Endothelial cell of umbilical vein (primary cell): ENCODE measurements at regions not wholly inside any gene's neighbourhood (a gene's known extent, or its start where the extent isn't known, plus 50 kb on each side); places are given as distances from the start of the nearest gene placed in this dataset.

Source experiments
- BruUV-seq: library from RNA; stranded (reverse); fragments of 400-500 nt; replicated peaks from 2 replicates; lab custom pipeline; 2021; lab: Mats Ljungman, UMichigan
- CTCF ChIA-PET: fragments of 300-600, 350-600 bp; sonication (Branson Sonifier 250); formaldehyde crosslinking; loops from one replicate; lab custom pipeline; 2021; ENCODE audit warnings: antibody characterized with exemption, inconsistent platforms; lab: Charles Lee
- POLR2A ChIA-PET: fragments of 300-600, 350-600 bp; sonication (Branson Sonifier 250); formaldehyde crosslinking; loops from one replicate; lab custom pipeline; 2021; ENCODE audit warnings: antibody characterized with exemption, inconsistent platforms; lab: Charles Lee
- DNase-seq: peaks from one replicate; pipeline ENCODE4 v3.0.0-alpha.2; 2011; ENCODE audit warnings: low read depth, low spot score
- FAIRE-seq: peaks from 2 replicates; lab custom pipeline; 2011; peaks lifted over from hg19 to GRCh38; lab: Jason Lieb, UNC
- H2AFZ ChIP-seq: 2 replicates; pipeline ENCODE4 v1.6.0; 2012; ENCODE audit warnings: low read depth, low read length, control low read depth, inconsistent platforms
- H3K27ac ChIP-seq: 2 replicates; pipeline ENCODE4 v1.5.1; 2011; ENCODE audit warnings: low read depth, mild to moderate bottlenecking, control low read depth, low read length, moderate library complexity; ENCODE audit not compliant: insufficient read depth
- H3K27me3 ChIP-seq, 2 experiments: 2 replicates each; pipeline versions ENCODE4 v1.6.0 to v1.6.1; 2011; ENCODE audit warnings: low read length in 2 of 2, mixed read lengths in 1 of 2; ENCODE audit not compliant: control insufficient read depth in 2 of 2, insufficient read depth in 2 of 2
- H3K36me3 ChIP-seq, 2 experiments: 2 replicates in 1 of 2; 3 replicates in 1 of 2; pipeline ENCODE4 v1.5.1; 2011; ENCODE audit warnings: low read length in 2 of 2, mild to moderate bottlenecking in 1 of 2, moderate library complexity in 1 of 2; ENCODE audit not compliant: control insufficient read depth in 2 of 2, insufficient read depth in 2 of 2; ENCODE audit errors: extremely low read depth in 1 of 2
- H3K4me1 ChIP-seq: 3 replicates; pipeline ENCODE4 v1.5.1; 2011; ENCODE audit warnings: mild to moderate bottlenecking, low read length; ENCODE audit not compliant: control insufficient read depth, insufficient read depth; ENCODE audit errors: extremely low read depth
- H3K4me2 ChIP-seq: 2 replicates; pipeline ENCODE4 v1.6.1; 2011; ENCODE audit warnings: low read length, control low read depth, mixed read lengths; ENCODE audit not compliant: insufficient read depth
- H3K4me3 ChIP-seq, 3 experiments: fragments of 200-600 bp in 1 of 3; sonication (generic), shearing (Covaris generic) in 1 of 3; replicated peaks in 1 of 3; 2 replicates each; pipeline ENCODE4 v1.5.1; 2011 to 2016; ENCODE audit warnings: control low read depth in 3 of 3, low read length in 3 of 3, mild to moderate bottlenecking in 2 of 3, inconsistent platforms in 1 of 3, low read depth in 1 of 3, moderate library complexity in 1 of 3; ENCODE audit not compliant: insufficient read depth in 1 of 3
- H3K79me2 ChIP-seq: 2 replicates; pipeline ENCODE4 v1.6.0; 2012; ENCODE audit warnings: low read length, inconsistent platforms; ENCODE audit not compliant: control insufficient read depth, insufficient read depth
- H3K9ac ChIP-seq: replicated peaks from 2 replicates; pipeline ENCODE3; 2011; ENCODE audit warnings: low read length, control low read depth; ENCODE audit not compliant: insufficient read depth; ENCODE audit errors: extremely low read depth
- H3K9me1 ChIP-seq: replicated peaks from 3 replicates; pipeline ENCODE4 v1.6.0; 2011; ENCODE audit warnings: mild to moderate bottlenecking, low read length; ENCODE audit not compliant: control insufficient read depth, insufficient read depth; ENCODE audit errors: extremely low read depth
- H3K9me3 ChIP-seq: replicated peaks from 2 replicates; pipeline ENCODE4 v1.5.1; 2012; ENCODE audit warnings: low read length, inconsistent platforms; ENCODE audit not compliant: control insufficient read depth, insufficient read depth
- H4K20me1 ChIP-seq: replicated peaks from 2 replicates; pipeline ENCODE3; 2011; ENCODE audit warnings: mild to moderate bottlenecking, low read length; ENCODE audit not compliant: control insufficient read depth, insufficient read depth; ENCODE audit errors: extremely low read depth
- EZH2 ChIP-seq: IDR thresholded peaks from 2 replicates; pipeline ENCODE4 v1.6.1; 2012; ENCODE audit warnings: borderline replicate concordance, low read depth, mild to moderate bottlenecking, moderate library complexity, low read length, inconsistent platforms; ENCODE audit not compliant: severe bottlenecking
- FOS ChIP-seq: IDR thresholded peaks from 2 replicates; pipeline ENCODE4 v1.6.1; 2011; ENCODE audit warnings: mild to moderate bottlenecking, low read length, moderate library complexity, borderline replicate concordance; ENCODE audit not compliant: insufficient read depth
- GATA2 ChIP-seq: IDR thresholded peaks from 2 replicates; pipeline ENCODE4 v1.7.0; 2011; ENCODE audit warnings: low read depth, mild to moderate bottlenecking, moderate library complexity, mixed read lengths, low read length; ENCODE audit not compliant: insufficient read length, insufficient read depth
- JUN ChIP-seq: IDR thresholded peaks from 2 replicates; pipeline ENCODE4 v1.6.1; 2011; ENCODE audit warnings: borderline replicate concordance, low read depth; ENCODE audit not compliant: insufficient read length, insufficient read depth
- MYC ChIP-seq: IDR thresholded peaks from one replicate; pipeline ENCODE4 v1.6.1; 2011; ENCODE audit warnings: mild to moderate bottlenecking, low read depth, low read length
- POLR2A ChIP-seq: IDR thresholded peaks from 2 replicates; pipeline ENCODE4 v1.6.1; 2012; ENCODE audit warnings: low read depth, mild to moderate bottlenecking, control low read depth, low read length
- POLR2AphosphoS5 ChIP-seq: IDR thresholded peaks from 2 replicates; pipeline ENCODE4 v1.6.1; 2012; ENCODE audit warnings: low read depth, mild to moderate bottlenecking, control low read depth, low read length, moderate library complexity; ENCODE audit not compliant: insufficient read depth
- dilution Hi-C: fragments of 300-500 bp; cut with MboI; formaldehyde crosslinking; loops from one replicate; pipeline ENCODE4 v1.15.0; 2019; ENCODE audit warnings: low sequenced_read_pairs; ENCODE audit not compliant: extremely low pct_ligation_motif_present
- intact Hi-C: fragments of 100-400 bp; cut with micrococcal nuclease; formaldehyde crosslinking; loops from one replicate; pipeline ENCODE4 v1.10.0; 2022
- TF ChIP-seq, protein P1 (sequence below), 2 donors: IDR thresholded peaks; 1 replicate in 1 of 2; 2 replicates in 1 of 2; pipeline ENCODE4 v1.5.1; 2011; ENCODE audit warnings: low read length in 2 of 2, mild to moderate bottlenecking in 2 of 2, moderate library complexity in 2 of 2, control low read depth in 1 of 2, inconsistent platforms in 1 of 2, low read depth in 1 of 2; ENCODE audit not compliant: insufficient read depth in 1 of 2; ENCODE audit errors: extremely low read depth in 1 of 2
- TF ChIP-seq, protein P2 (sequence below): IDR thresholded peaks from 2 replicates; pipeline ENCODE4 v1.6.1; 2011; ENCODE audit not compliant: insufficient read depth, insufficient read length

DNA sequence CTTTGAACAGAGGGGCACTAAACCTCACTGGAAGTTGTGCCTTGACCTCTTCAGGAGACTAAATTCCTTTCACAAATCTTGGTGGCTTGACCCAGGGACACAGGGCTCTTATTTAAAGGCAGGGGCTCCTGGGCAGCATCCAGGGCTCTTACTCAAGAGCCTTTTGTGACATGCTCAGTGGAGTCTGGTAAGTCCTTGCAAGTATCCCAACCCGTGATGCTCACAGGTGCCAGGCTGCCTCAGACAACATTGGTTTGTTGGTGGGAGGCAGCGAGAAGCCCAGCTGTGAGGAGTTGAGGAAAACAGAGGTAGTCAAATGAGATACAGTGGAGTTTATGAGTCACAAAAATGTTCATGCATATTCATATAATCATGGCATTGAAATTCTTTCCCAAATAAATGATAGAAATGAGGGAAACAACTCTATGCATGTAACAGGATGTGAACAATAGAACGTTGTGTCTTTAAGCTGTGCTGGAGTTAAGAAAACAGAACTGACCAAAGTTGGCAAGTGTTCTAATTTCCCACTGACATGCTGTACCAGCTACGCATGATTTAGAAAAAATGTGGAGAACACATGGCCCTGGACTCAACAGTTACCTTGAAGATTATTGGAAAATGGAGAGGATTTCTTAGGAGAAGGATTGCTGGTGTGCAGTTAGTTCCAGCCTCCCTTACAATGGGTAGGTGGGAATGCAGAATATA is 654.5 kb upstream of the COBL start:
- H3K79me2 ChIP-seq: no peaks in the 10 kb centered on the region
- no peaks in the 10 kb centered on the region for H3K9me1 ChIP-seq
- ChIA-PET CTCF (no interaction called here), POLR2A (no interaction called here)
- no peaks in the 10 kb centered on the region for H3K36me3 ChIP-seq
- H3K27me3 ChIP-seq: no peaks in the 10 kb centered on the region
- H3K27ac ChIP-seq: no peak overlapping the region
- no peak overlapping the region for H3K4me2 ChIP-seq
- H3K4me3 ChIP-seq: no peak overlapping the region
- FAIRE-seq (no peak), DNase-seq (peak; percentile 3)
- intact Hi-C loops: no loop called here
- no peak overlapping the region for H2AFZ ChIP-seq
- H4K20me1 ChIP-seq: no peaks in the 10 kb centered on the region
- TF ChIP-seq, protein P1, sequence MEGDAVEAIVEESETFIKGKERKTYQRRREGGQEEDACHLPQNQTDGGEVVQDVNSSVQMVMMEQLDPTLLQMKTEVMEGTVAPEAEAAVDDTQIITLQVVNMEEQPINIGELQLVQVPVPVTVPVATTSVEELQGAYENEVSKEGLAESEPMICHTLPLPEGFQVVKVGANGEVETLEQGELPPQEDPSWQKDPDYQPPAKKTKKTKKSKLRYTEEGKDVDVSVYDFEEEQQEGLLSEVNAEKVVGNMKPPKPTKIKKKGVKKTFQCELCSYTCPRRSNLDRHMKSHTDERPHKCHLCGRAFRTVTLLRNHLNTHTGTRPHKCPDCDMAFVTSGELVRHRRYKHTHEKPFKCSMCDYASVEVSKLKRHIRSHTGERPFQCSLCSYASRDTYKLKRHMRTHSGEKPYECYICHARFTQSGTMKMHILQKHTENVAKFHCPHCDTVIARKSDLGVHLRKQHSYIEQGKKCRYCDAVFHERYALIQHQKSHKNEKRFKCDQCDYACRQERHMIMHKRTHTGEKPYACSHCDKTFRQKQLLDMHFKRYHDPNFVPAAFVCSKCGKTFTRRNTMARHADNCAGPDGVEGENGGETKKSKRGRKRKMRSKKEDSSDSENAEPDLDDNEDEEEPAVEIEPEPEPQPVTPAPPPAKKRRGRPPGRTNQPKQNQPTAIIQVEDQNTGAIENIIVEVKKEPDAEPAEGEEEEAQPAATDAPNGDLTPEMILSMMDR (IDR thresholded peaks at IDR 0.05; ENCODE audit: extremely low read depth in 1 of 2, insufficient read depth in 1 of 2, low read depth in 1 of 2, low read length in 2 of 2): no peak
- TF ChIP-seq MYC (no peak), POLR2AphosphoS5 (no peak), JUN (no peak), FOS (no peak), POLR2A (no peak), EZH2 (no peak), GATA2 (no peak)
- TF ChIP-seq, protein P2, sequence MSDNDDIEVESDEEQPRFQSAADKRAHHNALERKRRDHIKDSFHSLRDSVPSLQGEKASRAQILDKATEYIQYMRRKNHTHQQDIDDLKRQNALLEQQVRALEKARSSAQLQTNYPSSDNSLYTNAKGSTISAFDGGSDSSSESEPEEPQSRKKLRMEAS: no peak
- no peaks in the 10 kb centered on the region for H3K9me3 ChIP-seq
- H3K4me1 ChIP-seq: no peaks in the 10 kb centered on the region
- dilution Hi-C loops: no loop called here
- no peak overlapping the region for H3K9ac ChIP-seq
- BruUV-seq: no TSS peak
